H1 (cell line): ENCODE measurements at regions not wholly inside any gene's neighbourhood (a gene's known extent, or its start where the extent isn't known, plus 50 kb on each side); places are given as distances from the start of the nearest gene placed in this dataset.
A peak's percentile ranks its signal among the peaks of the same experiment; 100 is the strongest.

Experiments used
- CHD2 ChIP-seq: IDR thresholded peaks from 2 replicates; pipeline ENCODE4 v1.6.1; 2012; ENCODE audit warnings: low read length, improper control_type of control experiment
- CHD7 ChIP-seq: fragments of 300-600 bp; sonication (generic); IDR thresholded peaks from 2 replicates; pipeline ENCODE4 v1.7.1; 2012; ENCODE audit warnings: low read length, moderate library complexity, mild to moderate bottlenecking, inconsistent platforms; ENCODE audit not compliant: insufficient replicate concordance
- POLR2A ChIP-seq, 2 experiments: IDR thresholded peaks; 1 replicate in 1 of 2; 2 replicates in 1 of 2; pipeline ENCODE4 v1.6.1; 2011; ENCODE audit warnings: low read depth in 2 of 2, low read length in 2 of 2, mild to moderate bottlenecking in 2 of 2; ENCODE audit errors: control extremely low read depth in 1 of 2
- TBP ChIP-seq: IDR thresholded peaks from 2 replicates; pipeline ENCODE4 v1.6.1; 2011; ENCODE audit warnings: low read depth, low read length, improper control_type of control experiment
- ZNF274 ChIP-seq: IDR thresholded peaks from 2 replicates; pipeline ENCODE4 v1.7.0; 2012; ENCODE audit warnings: low read length, borderline replicate concordance; ENCODE audit errors: extremely low read depth
- TF ChIP-seq, protein P1 (sequence below), 3 experiments: IDR thresholded peaks; 1 replicate in 2 of 3; 2 replicates in 1 of 3; pipeline versions ENCODE4 v1.5.1 to v1.6.1; 2011; ENCODE audit warnings: low read length in 3 of 3, mild to moderate bottlenecking in 3 of 3, inconsistent platforms in 2 of 3, low read depth in 1 of 3, moderate library complexity in 1 of 3; ENCODE audit not compliant: insufficient read depth in 1 of 3; ENCODE audit errors: control extremely low read depth in 1 of 3

- no peak for TF ChIP-seq POLR2A (IDR thresholded peaks at IDR 0.05; ENCODE audit: control extremely low read depth in 1 of 2, low read depth in 2 of 2, low read length in 2 of 2)
- TF ChIP-seq, protein P1, sequence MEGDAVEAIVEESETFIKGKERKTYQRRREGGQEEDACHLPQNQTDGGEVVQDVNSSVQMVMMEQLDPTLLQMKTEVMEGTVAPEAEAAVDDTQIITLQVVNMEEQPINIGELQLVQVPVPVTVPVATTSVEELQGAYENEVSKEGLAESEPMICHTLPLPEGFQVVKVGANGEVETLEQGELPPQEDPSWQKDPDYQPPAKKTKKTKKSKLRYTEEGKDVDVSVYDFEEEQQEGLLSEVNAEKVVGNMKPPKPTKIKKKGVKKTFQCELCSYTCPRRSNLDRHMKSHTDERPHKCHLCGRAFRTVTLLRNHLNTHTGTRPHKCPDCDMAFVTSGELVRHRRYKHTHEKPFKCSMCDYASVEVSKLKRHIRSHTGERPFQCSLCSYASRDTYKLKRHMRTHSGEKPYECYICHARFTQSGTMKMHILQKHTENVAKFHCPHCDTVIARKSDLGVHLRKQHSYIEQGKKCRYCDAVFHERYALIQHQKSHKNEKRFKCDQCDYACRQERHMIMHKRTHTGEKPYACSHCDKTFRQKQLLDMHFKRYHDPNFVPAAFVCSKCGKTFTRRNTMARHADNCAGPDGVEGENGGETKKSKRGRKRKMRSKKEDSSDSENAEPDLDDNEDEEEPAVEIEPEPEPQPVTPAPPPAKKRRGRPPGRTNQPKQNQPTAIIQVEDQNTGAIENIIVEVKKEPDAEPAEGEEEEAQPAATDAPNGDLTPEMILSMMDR (IDR thresholded peaks at IDR 0.05; ENCODE audit: control extremely low read depth in 1 of 3, insufficient read depth in 1 of 3, low read depth in 1 of 3, low read length in 3 of 3), result peak; percentile 48 to 74 (median 73)
- no peak for TF ChIP-seq CHD2
- TF ChIP-seq TBP, result no peak
- TF ChIP-seq ZNF274, result no peak
- no peak for TF ChIP-seq CHD7
These were observed 98.1 kb upstream of the MSX1 start for GRCh38 chr4:4761128-4761982.
